ENCODE measurements at regions not wholly inside any gene's neighbourhood (a gene's known extent, or its start where the extent isn't known, plus 50 kb on each side); places are given as distances from the start of the nearest gene placed in this dataset.
A peak's percentile ranks its signal among the peaks of the same experiment; 100 is the strongest.

GRCh38 chr5:6000867-6001266, 377.5 kb downstream of the MED10 start:
- Histone ChIP-seq H3K4me1 (no peaks in the 10 kb centered on the region), H3K36me3 (no peaks in the 10 kb centered on the region), H3K27ac (replicated peaks in 1 of 4) (no peak overlapping the region), H3K27me3 (peaks cover 0 to 11% (median 0%) of the 10 kb centered on the region in 4 donors), H3K9me3 (peaks cover 0 to 8% (median 7%) of the 10 kb centered on the region in 4 donors), H3K4me3 (no peak overlapping the region)
- intact Hi-C loops (cut with DNase I) = no loop called here
- no peak for DNase-seq (ENCODE audit: extremely low spot score)
- 60% methylated on average over 6 of the region's 6 CpGs for WGBS
- TF ChIP-seq EP300 (IDR thresholded peaks at IDR 0.05) = no peak
- TF ChIP-seq POLR2AphosphoS5 (IDR thresholded peaks at IDR 0.05) = no peak
- TF ChIP-seq POLR2A (IDR thresholded peaks at IDR 0.05; ENCODE audit: low read depth) = no peak
- no peak for TF ChIP-seq CTCF (IDR thresholded peaks at IDR 0.05)

GRCh38 chr5:5995819-5996218, 382.5 kb downstream of the MED10 start:
- H3K4me3 ChIP-seq = no peak overlapping the region
- no peak for DNase-seq (ENCODE audit: extremely low spot score)
- H3K4me1 ChIP-seq = no peaks in the 10 kb centered on the region
- H3K27me3 ChIP-seq = no peaks in the 10 kb centered on the region
- TF ChIP-seq POLR2AphosphoS5 (IDR thresholded peaks at IDR 0.05) (no peak), POLR2A (IDR thresholded peaks at IDR 0.05; ENCODE audit: low read depth) (no peak), EP300 (IDR thresholded peaks at IDR 0.05) (no peak), CTCF (IDR thresholded peaks at IDR 0.05) (no peak)
- intact Hi-C loops (cut with DNase I) = no loop called here
- peaks cover 0 to 43% (median 36%) of the 10 kb centered on the region in 4 donors for H3K9me3 ChIP-seq
- no peaks in the 10 kb centered on the region for H3K36me3 ChIP-seq
- H3K27ac ChIP-seq (replicated peaks in 1 of 4) = no peak overlapping the region

GRCh38 chr5:5986492-5987178, 391.7 kb downstream of the MED10 start:
- intact Hi-C loops (cut with DNase I) = no loop called here
- peak; percentile 68 for DNase-seq (ENCODE audit: extremely low spot score)
- 76% methylated on average over 5 of the region's 5 CpGs for WGBS

GRCh38 chr5:5985332-5985731, 393.0 kb downstream of the MED10 start:
- peak; percentile 70 for DNase-seq (ENCODE audit: extremely low spot score)

More at GRCh38 chr5:5986492-5987178, 391.7 kb downstream of the MED10 start:
- no peak overlapping the region for H3K27ac ChIP-seq (replicated peaks in 1 of 4)
- H3K4me3 ChIP-seq = no peak overlapping the region
- no peak for TF ChIP-seq POLR2AphosphoS5 (IDR thresholded peaks at IDR 0.05)
- no peak for TF ChIP-seq EP300 (IDR thresholded peaks at IDR 0.05)
- H3K36me3 ChIP-seq = no peaks in the 10 kb centered on the region
- H3K27me3 ChIP-seq = no peaks in the 10 kb centered on the region
- H3K9me3 ChIP-seq = peaks cover 0 to 1% (median 0%) of the 10 kb centered on the region in 4 donors
- H3K4me1 ChIP-seq = no peaks in the 10 kb centered on the region

More at GRCh38 chr5:5985332-5985731, 393.0 kb downstream of the MED10 start:
- intact Hi-C loops (cut with DNase I) = no loop called here
- H3K27me3 ChIP-seq = no peaks in the 10 kb centered on the region
- H3K4me1 ChIP-seq = no peaks in the 10 kb centered on the region
- 89% methylated on average over 2 of the region's 2 CpGs for WGBS
- H3K36me3 ChIP-seq = no peaks in the 10 kb centered on the region
- TF ChIP-seq CTCF (IDR thresholded peaks at IDR 0.05) (no peak), POLR2AphosphoS5 (IDR thresholded peaks at IDR 0.05) (no peak), EP300 (IDR thresholded peaks at IDR 0.05) (no peak), POLR2A (IDR thresholded peaks at IDR 0.05; ENCODE audit: low read depth) (no peak)
- H3K4me3 ChIP-seq = no peak overlapping the region
- no peak overlapping the region for H3K27ac ChIP-seq (replicated peaks in 1 of 4)
- no peaks in the 10 kb centered on the region for H3K9me3 ChIP-seq
